OCI-LY1 (cell line): ENCODE measurements at regions not wholly inside any gene's neighbourhood (a gene's known extent, or its start where the extent isn't known, plus 50 kb on each side); places are given as distances from the start of the nearest gene placed in this dataset.

Experiments used
- H2AFZ ChIP-seq: fragments of 200-600 bp; sonication (generic), shearing (Covaris generic); 2 replicates; pipeline ENCODE4 v1.6.0; 2014; ENCODE audit warnings: antibody characterized with exemption, mild to moderate bottlenecking, low read length
- H3F3A ChIP-seq: fragments of 200-600 bp; sonication (generic), shearing (Covaris generic); 2 replicates; pipeline ENCODE4 v1.6.0; 2014; ENCODE audit warnings: mild to moderate bottlenecking, antibody characterized with exemption, low read length, moderate library complexity; ENCODE audit not compliant: insufficient read depth
- H3K27ac ChIP-seq: fragments of 200-600 bp; sonication (generic); 2 replicates; pipeline ENCODE4 v1.5.1; 2014; ENCODE audit warnings: low read length, mixed run types, mild to moderate bottlenecking, low read depth; ENCODE audit not compliant: poor library complexity, severe bottlenecking
- H3K27me3 ChIP-seq: fragments of 200-600 bp; sonication (generic); 2 replicates; pipeline ENCODE4 v1.6.0; 2014; ENCODE audit warnings: antibody characterized with exemption, mild to moderate bottlenecking, low read length, moderate library complexity; ENCODE audit not compliant: insufficient read depth
- H3K36me3 ChIP-seq: fragments of 200-600 bp; sonication (generic); 2 replicates; pipeline ENCODE4 v1.6.1; 2014; ENCODE audit warnings: mild to moderate bottlenecking, antibody characterized with exemption, low read length, moderate library complexity, mixed read lengths; ENCODE audit not compliant: insufficient read depth
- H3K4me1 ChIP-seq: fragments of 200-600 bp; sonication (generic); 2 replicates; pipeline ENCODE4 v1.5.1; 2014; ENCODE audit warnings: mild to moderate bottlenecking, low read length, moderate library complexity; ENCODE audit not compliant: insufficient read depth, severe bottlenecking
- H3K4me2 ChIP-seq: fragments of 200-600 bp; sonication (generic), shearing (Covaris generic); 2 replicates; pipeline ENCODE4 v1.6.1; 2014; ENCODE audit warnings: low read length
- H3K4me3 ChIP-seq: fragments of 200-600 bp; sonication (generic); 2 replicates; pipeline ENCODE4 v1.5.1; 2014; ENCODE audit warnings: low read length, low read depth, mild to moderate bottlenecking, mixed read lengths; ENCODE audit not compliant: poor library complexity, severe bottlenecking
- H3K79me2 ChIP-seq: fragments of 200-600 bp; shearing (Covaris generic); 2 replicates; pipeline ENCODE4 v1.6.1; 2016; ENCODE audit warnings: mixed run types, low read length, mixed read lengths; ENCODE audit not compliant: insufficient read depth
- H3K9ac ChIP-seq: fragments of 200-600 bp; sonication (generic), shearing (Covaris generic); 2 replicates; pipeline ENCODE4 v1.6.1; 2014; ENCODE audit warnings: mild to moderate bottlenecking, low read length, mixed read lengths
- H3K9me2 ChIP-seq: fragments of 200-600 bp; sonication (generic), shearing (Covaris generic); 2 replicates; pipeline ENCODE4 v1.6.1; 2014; ENCODE audit warnings: low read depth, mild to moderate bottlenecking, low read length, mixed read lengths
- H3K9me3 ChIP-seq: fragments of 200-600 bp; shearing (Covaris generic); 2 replicates; pipeline ENCODE4 v1.6.1; 2014; ENCODE audit warnings: low read length, mixed read lengths
- H4K20me1 ChIP-seq: fragments of 200-600 bp; sonication (generic), shearing (Covaris generic); 2 replicates; pipeline ENCODE4 v1.6.0; 2016; ENCODE audit warnings: mild to moderate bottlenecking, low read length; ENCODE audit not compliant: insufficient read depth
- EZH2 ChIP-seq: fragments of 200-600 bp; sonication (generic), shearing (Covaris generic); IDR thresholded peaks from 2 replicates; pipeline ENCODE4 v1.8.0; 2017; ENCODE audit warnings: borderline replicate concordance, mixed run types, mild to moderate bottlenecking, antibody characterized with exemption, low read length, moderate library complexity, mixed read lengths
- TF ChIP-seq, protein P1 (sequence below): fragments of 200-600 bp; sonication (generic), shearing (Covaris generic); IDR thresholded peaks from 2 replicates; pipeline ENCODE4 v1.5.1; 2017; ENCODE audit warnings: mild to moderate bottlenecking, antibody characterized with exemption, low read length, moderate library complexity, mixed read lengths

DNA sequence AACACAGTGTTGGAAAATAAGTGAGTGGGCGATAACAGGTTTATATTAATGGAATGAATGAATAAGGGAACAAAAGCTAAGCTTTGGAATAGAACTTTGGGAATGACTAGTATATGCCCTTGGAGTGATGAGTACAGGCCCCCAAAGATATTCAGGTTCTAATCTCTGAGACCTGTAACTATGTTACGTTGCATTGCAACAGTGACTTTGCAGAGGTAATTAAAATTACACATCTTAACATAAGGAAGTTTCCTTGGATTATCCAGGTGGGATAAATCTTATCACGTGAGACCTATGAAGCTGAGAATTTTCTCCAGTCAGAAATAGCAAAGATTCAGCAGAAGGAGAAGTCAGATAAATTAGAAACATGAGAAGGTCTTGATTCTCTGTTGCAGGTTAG is 661.5 kb upstream of the LINC00305 start:
- TF ChIP-seq EZH2: no peak
- TF ChIP-seq, protein P1, sequence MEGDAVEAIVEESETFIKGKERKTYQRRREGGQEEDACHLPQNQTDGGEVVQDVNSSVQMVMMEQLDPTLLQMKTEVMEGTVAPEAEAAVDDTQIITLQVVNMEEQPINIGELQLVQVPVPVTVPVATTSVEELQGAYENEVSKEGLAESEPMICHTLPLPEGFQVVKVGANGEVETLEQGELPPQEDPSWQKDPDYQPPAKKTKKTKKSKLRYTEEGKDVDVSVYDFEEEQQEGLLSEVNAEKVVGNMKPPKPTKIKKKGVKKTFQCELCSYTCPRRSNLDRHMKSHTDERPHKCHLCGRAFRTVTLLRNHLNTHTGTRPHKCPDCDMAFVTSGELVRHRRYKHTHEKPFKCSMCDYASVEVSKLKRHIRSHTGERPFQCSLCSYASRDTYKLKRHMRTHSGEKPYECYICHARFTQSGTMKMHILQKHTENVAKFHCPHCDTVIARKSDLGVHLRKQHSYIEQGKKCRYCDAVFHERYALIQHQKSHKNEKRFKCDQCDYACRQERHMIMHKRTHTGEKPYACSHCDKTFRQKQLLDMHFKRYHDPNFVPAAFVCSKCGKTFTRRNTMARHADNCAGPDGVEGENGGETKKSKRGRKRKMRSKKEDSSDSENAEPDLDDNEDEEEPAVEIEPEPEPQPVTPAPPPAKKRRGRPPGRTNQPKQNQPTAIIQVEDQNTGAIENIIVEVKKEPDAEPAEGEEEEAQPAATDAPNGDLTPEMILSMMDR: no peak
- H3K4me2 ChIP-seq: no peak overlapping the region

DNA sequence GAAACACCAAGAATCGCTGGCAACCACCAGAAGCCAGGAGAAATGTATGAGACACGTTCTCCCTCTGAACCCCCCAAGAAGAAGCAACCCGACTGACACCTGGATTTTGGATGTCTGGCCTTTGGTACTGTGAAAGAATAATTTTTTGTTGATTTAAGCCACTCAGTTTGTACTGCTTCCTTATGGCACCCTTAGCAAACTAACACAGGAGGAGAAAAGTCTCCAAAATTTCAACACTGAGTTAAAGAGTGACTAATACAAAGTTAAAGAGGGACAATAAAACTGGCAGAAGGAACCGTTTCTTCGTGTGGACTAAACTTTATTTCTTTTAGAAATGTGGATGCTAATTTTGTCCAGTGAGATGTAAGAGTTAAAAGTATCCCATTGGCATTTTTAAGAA is 660.9 kb upstream of the LINC00305 start:
- Histone ChIP-seq H3K36me3 (no peaks in the 10 kb centered on the region; the same call in 1 of the 2 replicates), H3K4me3 (no peak overlapping the region), H3K9ac (no peak overlapping the region), H3K27ac (no peak overlapping the region), H3K9me3 (no peaks in the 10 kb centered on the region), H3K9me2 (no peaks in the 10 kb centered on the region), H2AFZ (no peak overlapping the region), H3F3A (no peaks in the 10 kb centered on the region), H3K27me3 (no peaks in the 10 kb centered on the region), H3K79me2 (no peaks in the 10 kb centered on the region), H3K4me1 (no peaks in the 10 kb centered on the region), H3K4me2 (no peak overlapping the region), H4K20me1 (no peaks in the 10 kb centered on the region)
- TF ChIP-seq, protein P1: no peak
- no peak for TF ChIP-seq EZH2

More for the DNA sequence above, 661.5 kb upstream of the LINC00305 start:
- Histone ChIP-seq H2AFZ (no peak overlapping the region), H3K9me2 (no peaks in the 10 kb centered on the region), H3F3A (no peaks in the 10 kb centered on the region), H3K4me3 (no peak overlapping the region), H3K27ac (no peak overlapping the region), H3K4me1 (no peaks in the 10 kb centered on the region), H4K20me1 (no peaks in the 10 kb centered on the region), H3K27me3 (no peaks in the 10 kb centered on the region), H3K9ac (no peak overlapping the region), H3K9me3 (no peaks in the 10 kb centered on the region), H3K79me2 (no peaks in the 10 kb centered on the region), H3K36me3 (no peaks in the 10 kb centered on the region; the same call in 1 of the 2 replicates)

DNA sequence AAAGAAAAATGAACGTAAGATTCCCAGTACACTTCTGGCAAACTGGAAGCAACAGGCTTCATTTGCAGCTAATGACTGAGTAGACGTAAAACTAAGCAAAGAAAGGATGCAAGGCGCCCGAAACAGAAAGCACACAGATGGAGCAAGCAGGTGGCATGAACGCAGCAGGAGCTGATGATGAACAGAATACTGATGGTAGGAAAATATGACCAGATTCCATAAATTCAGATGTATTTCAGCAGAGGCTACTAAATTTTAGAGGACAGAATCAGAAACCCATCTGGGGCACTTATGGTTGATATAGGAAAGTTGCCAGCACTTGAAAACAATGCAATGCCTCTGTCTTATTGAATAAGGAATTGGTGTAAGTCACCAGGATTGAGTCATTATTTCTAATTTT is 658.7 kb upstream of the LINC00305 start:
- TF ChIP-seq, protein P1: no peak
- TF ChIP-seq EZH2: no peak
- H3K27me3 ChIP-seq: no peaks in the 10 kb centered on the region
- H3K27ac ChIP-seq: no peak overlapping the region
- H4K20me1 ChIP-seq: no peaks in the 10 kb centered on the region
- no peaks in the 10 kb centered on the region for H3K9me2 ChIP-seq
- H3K79me2 ChIP-seq: no peaks in the 10 kb centered on the region
- H3K4me3 ChIP-seq: no peak overlapping the region
- no peak overlapping the region for H2AFZ ChIP-seq
- no peaks in the 10 kb centered on the region for H3F3A ChIP-seq
- H3K9me3 ChIP-seq: no peaks in the 10 kb centered on the region
- H3K4me1 ChIP-seq: no peaks in the 10 kb centered on the region
- H3K9ac ChIP-seq: no peak overlapping the region
- no peak overlapping the region for H3K4me2 ChIP-seq
- H3K36me3 ChIP-seq: no peaks in the 10 kb centered on the region
